HG03045 (cell line): ENCODE measurements at regions not wholly inside any gene's neighbourhood (a gene's known extent, or its start where the extent isn't known, plus 50 kb on each side); places are given as distances from the start of the nearest gene placed in this dataset.
"Not testable (repeated sequence)": the region's sequence is repeated elsewhere in the genome, so short reads cannot be mapped to it uniquely, and the experiment has no call there.

Source experiments
- ATAC-seq: cut with Tn5 transposase; IDR thresholded peaks from one replicate; pipeline ENCODE4 v1.9.1; 2021; ENCODE audit warnings: mild to moderate bottlenecking, moderate library complexity; ENCODE audit not compliant: unreplicated experiment

DNA sequence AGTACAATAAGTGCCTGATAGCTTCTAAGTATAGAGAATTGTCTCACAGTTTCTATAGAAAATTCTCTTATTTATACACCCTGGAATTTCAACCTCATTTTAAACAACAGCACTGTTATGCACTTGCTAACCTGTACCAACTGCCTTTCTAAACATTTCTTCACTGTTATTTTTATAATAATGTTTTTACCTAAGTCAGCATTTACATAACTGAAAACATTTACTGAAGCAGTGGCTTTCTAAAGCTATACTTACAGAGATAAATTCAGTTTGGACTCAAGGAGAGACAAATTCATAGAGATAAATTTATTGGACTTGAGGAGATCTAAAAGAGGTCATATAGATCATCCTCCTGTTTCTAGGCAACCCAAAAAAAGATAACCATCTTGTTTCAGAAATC, 686.6 kb upstream of the FAT3 start:
- ATAC-seq = no peak

- ATAC-seq = no peak
Observed at GRCh38 chr11:91536366-91536765, 688.3 kb upstream of the FAT3 start.

DNA sequence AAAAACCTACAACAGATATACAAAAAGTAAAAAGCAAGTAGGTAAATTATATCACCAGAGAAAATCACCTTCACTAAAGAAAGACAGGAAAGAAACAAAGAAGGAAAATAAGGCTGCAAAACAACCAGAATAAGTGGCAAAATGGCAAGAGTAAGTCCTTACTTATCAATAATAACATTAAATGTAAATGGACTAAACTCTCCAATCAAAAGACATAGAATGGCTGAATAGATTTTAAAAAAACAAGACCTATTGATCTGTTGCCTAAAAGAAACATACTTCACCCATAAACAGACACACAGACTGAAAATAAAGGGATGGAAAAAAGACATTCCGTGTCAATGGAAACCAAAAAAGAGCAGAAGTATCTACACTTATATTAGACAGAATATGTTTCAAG, 695.7 kb upstream of the FAT3 start:
- ATAC-seq = no peak

GRCh38 chr11:91527380-91528030, 697.1 kb upstream of the FAT3 start:
- ATAC-seq = no peak

GRCh38 chr11:91513734-91514133, 710.9 kb upstream of the FAT3 start:
- no peak for ATAC-seq

DNA sequence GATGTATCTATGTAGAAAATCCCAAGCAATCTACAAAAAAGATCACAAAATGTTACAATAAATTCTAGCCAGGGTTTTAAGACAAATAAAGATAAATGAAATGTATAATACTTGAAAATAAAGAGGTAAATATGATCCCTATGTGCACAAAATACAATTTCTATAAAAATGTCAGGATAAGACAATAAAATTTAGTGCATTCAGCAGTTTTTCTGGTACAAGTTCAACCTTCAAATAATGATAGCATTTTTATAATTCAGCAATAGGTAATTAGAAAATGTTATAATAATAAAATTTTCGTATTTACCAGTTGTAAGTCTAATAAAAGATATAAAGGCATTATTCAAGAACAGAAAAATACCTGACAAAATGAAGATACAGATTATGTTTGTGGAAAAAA, 726.8 kb upstream of the FAT3 start:
- ATAC-seq = no peak

- ATAC-seq = no peak
Observed at GRCh38 chr11:91495837-91496236, 728.8 kb upstream of the FAT3 start.

DNA sequence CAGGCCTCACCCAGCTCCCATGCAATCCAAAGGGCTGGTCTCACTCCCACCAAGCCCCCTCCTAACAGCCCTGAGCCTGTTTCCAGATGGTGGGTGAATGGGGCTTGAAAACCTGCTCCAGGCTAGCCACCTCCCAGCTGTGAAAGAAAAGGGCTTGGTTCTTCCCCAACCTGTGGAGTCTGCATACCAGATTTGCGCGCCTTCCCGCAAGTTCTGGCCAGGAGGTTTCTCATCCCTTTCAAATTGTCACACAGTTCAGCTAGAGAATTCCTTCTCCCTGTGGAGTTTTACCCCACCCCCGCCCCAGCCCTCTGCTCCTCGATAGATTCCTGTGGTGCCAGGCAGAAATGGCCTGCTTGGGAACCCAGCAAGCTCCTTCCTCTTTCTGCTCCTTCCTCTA, 734.6 kb upstream of the FAT3 start:
- no peak for ATAC-seq

DNA sequence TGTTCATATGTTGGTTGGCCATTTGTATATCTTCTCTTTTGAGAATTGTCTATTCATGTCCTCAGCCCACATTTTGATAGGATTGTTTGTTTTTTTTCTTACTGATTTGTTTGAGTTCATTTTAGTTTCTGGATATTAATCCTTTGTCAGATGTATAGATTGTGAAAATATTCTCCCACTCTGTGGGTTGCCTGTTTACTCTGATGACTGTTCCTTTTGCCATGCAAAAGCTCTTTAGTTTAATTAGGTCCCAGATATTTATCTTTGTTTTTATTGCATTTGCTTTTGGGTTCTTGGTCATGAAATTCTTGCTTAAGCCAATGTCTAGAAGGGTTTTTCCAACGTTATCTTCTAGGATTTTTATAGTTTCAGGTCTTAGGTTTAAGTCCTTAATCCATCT, 740.7 kb upstream of the FAT3 start:
- not testable (repeated sequence) for ATAC-seq

GRCh38 chr11:91481875-91482274, 742.7 kb upstream of the FAT3 start:
- ATAC-seq = not testable (repeated sequence)

DNA sequence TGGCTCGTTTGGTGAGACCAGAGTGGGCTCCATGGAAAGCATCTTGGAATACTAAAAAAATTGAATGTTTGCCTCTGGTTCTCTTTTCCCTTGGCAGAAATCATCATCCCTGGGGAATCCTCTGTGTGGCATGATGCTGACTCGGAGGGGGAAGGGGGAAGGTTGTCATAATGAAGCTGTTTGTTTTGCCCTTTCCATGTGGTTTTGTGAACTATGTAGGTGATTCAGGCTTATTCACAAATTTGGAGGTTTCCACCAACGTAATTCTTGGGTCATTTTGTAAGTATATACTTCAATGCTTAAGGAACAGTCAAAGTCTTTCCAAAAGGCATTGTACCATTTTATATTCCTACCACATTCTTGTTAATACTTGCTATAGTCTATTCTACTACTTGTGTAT, 754.0 kb upstream of the FAT3 start:
- ATAC-seq = no peak

DNA sequence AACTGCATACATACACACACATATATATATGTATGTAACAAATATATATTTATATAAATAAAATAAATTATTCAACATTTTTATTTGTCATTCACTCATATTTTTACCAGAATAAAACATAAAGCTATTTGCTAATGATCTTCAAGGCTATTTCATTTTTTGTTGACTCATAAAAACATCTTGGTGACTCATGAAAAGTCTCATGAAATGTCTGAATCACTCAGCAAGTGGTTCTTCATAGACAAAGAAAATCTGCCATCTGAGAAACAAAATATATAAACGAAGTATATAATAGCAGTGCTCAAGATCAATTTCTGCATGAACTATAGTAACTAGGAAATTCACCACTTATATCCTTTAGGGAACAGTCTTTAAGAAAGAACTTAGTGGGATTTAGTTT, 764.8 kb upstream of the FAT3 start:
- ATAC-seq = no peak

DNA sequence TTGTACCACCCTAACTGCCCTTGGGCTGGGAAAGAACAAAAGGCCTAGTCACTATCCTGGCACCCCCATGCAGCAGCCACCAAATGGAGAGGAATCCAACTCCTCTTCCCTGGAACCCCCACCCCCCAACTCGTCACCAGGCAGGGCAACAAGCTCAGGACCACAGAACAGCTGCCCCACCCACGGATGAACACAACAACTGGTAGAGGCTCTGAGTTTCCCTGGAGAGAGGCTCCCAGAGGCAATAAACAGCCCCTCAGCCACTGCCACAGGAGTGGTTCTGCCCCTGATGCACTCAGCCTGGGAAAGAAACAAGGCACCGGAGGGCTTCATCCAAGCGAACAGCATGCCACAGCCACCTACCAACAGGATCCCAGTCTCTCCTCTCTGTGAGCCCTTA, 778.4 kb upstream of the FAT3 start:
- no peak for ATAC-seq

GRCh38 chr11:91435694-91436395, 788.8 kb upstream of the FAT3 start:
- no peak for ATAC-seq

DNA sequence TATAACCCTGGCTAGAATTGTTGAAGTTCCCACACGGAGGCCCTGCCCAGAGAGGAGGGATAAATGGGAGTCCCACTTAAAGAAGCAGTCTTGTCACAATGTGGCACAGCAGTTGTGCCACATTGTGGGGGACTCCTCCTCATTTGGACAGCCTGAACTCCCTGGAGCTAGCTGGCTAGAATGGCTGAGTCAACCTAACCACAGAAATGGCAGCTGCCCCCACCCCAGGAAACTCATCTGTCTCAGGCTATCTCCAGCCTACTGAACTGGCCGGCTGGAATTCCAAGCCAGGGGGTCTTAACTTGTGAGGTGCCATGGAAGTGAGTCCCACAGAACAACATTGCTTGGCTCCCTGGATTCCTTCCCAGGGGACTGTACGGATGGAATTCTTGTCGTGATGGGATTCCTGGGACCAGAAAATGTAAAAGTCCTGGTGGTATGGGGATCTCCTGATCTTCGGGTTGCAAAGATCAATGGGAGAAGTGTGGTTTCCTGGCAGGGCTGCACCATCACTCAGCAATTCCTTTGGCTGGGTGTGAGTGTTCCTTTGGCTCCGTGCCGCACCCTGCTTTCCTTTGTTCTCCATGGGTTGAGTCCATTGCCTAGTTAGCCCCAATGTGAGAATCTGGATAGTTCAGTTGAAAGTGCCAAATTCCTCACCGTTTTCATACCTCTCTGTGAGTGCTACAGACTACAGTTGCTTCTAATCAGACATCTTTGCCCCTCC, 791.2 kb upstream of the FAT3 start:
- ATAC-seq = no peak

DNA sequence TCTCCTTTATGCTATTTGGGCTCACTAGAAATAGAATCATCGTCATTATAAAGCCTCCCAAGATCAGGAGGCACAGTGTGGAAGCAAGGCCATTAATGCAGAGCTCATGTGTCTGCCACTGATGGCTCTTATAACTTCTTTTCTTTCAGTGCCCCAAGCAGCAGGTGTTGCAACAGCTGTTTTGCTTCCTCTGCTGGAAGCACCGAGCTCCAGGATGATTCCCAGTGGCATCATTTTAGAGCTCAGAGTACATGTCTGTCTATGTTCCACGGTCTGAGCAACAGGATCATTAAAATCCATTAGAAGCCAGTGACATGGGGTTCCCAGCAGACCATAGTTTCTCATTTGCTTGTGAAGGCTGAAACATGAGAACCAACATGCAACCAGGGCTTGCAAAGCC, 803.0 kb upstream of the FAT3 start:
- ATAC-seq = no peak

- no peak for ATAC-seq
Observed at GRCh38 chr11:91407842-91408241, 816.8 kb upstream of the FAT3 start.

- ATAC-seq = no peak
Observed at GRCh38 chr11:91406009-91406408, 818.6 kb upstream of the FAT3 start.

DNA sequence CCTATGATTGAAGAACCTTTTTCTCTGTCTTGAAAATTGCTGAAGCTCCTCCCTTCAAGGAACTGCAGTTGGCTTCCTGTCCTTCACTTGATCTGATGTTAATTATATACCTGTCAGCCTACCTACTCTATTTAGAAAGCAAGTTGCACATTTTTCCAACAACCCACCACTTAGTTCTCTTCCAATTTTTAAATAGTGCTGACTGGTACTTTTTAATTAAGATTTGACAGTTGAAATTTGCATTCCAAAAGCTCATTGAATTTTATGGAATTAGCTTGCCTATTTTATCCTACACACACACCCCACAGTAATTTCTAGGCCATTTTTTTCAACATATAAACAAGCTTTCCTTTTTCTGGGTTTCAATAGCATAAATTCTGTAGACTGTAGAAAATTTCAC, 820.3 kb upstream of the FAT3 start:
- ATAC-seq = no peak

- ATAC-seq = no peak
Observed at GRCh38 chr11:91397134-91397468, 827.5 kb upstream of the FAT3 start.

- ATAC-seq = no peak
Observed at GRCh38 chr11:91396236-91397133, 828.1 kb upstream of the FAT3 start.
